GM21447 (cell line): ENCODE measurements at regions not wholly inside any gene's neighbourhood (a gene's known extent, or its start where the extent isn't known, plus 50 kb on each side); places are given as distances from the start of the nearest gene placed in this dataset.
"Not testable (repeated sequence)": the region's sequence is repeated elsewhere in the genome, so short reads cannot be mapped to it uniquely, and the experiment has no call there.

Experiments
- ATAC-seq: cut with Tn5 transposase; IDR thresholded peaks from one replicate; pipeline ENCODE4 v1.9.1; 2021; ENCODE audit not compliant: unreplicated experiment

DNA sequence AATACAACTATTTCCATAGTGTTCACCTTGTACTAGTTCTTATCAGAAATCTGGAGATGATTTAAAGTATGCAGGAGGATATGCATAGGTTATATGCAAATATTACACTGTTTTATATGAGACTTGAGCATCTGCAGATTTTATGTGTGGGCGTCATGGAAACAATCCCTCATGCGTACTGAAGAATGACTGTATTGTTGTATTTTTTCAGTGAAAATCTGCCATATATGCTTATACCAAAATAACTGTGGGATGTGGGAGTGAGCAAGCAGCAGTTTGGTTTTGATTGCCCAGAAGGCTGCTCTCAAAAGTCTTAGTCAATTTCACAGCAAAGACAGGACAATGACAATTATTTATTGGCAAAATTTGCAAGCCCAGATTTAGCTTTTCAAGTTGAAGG lies 238.8 kb upstream of the PCDH20 start:
- no peak for ATAC-seq

- ATAC-seq: no peak
Measured at GRCh38 chr13:61648547-61648946, 232.9 kb upstream of the PCDH20 start.

- ATAC-seq: no peak
Measured at GRCh38 chr13:61612192-61612591, 196.5 kb upstream of the PCDH20 start.

DNA sequence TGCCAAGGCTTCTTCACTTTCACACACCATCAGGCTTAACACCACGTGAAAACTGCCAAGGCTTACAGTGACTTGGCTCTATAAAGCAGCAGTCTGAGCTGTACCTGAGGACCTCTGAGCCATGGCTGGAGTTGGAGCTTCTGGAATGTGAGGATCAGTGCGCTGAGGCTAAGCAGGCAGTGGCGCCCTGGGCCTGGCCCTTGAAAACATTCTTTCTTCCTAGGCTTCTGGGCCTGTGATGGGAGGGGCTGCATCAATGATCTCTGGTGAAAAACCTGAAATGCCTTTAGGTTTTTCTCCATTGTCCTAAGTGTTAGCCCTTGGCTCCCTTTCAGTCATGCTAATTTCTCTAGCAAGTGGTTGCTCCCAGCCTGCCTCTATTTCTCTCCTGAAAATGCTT lies 192.5 kb upstream of the PCDH20 start:
- ATAC-seq: no peak

GRCh38 chr13:61600360-61601033 lies 184.8 kb upstream of the PCDH20 start:
- no peak for ATAC-seq

DNA sequence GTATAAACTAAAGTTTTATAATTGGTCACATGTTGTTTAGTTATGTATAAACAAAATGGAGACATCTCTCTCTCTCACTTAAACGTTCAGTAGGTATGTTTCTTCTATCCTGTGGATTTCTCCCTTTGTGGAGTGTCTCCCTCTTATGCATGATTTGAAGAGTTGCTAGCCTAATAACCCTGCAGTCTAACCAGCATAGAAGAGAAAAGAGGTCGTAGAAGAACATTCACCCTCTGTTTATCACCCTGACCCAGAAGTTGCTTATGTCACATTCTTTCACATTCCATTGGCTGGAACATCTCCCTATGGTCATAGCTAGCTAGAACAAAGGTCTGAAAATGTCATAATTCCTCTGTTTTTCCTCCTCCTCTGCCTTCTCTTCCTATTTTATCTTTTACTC lies 176.8 kb upstream of the PCDH20 start:
- no peak for ATAC-seq

- ATAC-seq: no peak
Measured at GRCh38 chr13:61575973-61576372, 160.3 kb upstream of the PCDH20 start.

GRCh38 chr13:61563645-61564044 lies 148.0 kb upstream of the PCDH20 start:
- ATAC-seq: no peak

DNA sequence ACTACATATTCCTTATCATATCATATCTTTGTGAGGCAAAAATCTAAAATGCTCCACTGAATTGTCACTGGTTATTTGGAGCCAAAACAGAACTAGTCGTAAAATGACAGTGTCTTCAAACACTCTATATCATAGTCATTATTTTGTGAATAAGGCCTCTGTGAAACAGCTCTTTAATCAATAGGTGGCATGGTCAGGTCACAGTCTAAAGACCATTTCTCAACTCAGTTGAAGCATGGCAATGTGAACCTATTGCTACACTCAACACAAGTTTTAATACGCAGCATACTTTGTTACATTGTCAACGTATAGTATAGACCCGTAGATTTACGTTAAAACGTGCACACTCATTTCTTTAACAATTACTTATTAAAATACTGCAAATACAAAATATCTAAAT lies 131.3 kb upstream of the PCDH20 start:
- ATAC-seq: no peak

- no peak for ATAC-seq
Measured at GRCh38 chr13:61546413-61546812, 130.8 kb upstream of the PCDH20 start.

GRCh38 chr13:61536433-61536832 lies 120.8 kb upstream of the PCDH20 start:
- no peak for ATAC-seq

- ATAC-seq: no peak
Measured at GRCh38 chr13:61531383-61532065, 115.9 kb upstream of the PCDH20 start.

DNA sequence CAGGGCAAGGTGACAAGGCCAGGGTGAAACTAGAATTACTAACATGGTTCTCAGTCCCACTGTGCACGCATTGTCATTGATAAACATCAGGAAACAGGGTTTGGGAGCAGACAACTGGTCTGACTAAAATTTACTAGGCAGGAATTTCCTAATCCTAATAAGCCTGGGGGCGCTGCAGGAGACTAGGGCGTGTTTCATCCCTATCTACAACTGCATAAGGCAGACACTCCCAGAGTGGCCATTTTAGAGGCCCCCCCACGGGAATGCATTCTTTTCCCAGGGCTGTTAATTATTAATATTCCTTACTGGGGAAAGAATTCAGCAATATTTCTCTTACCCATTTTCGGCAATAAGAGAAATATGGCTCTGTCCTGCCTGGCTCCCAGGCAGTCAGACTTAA lies 103.6 kb upstream of the PCDH20 start:
- not testable (repeated sequence) for ATAC-seq

GRCh38 chr13:61508936-61509335 lies 93.3 kb upstream of the PCDH20 start:
- no peak for ATAC-seq

DNA sequence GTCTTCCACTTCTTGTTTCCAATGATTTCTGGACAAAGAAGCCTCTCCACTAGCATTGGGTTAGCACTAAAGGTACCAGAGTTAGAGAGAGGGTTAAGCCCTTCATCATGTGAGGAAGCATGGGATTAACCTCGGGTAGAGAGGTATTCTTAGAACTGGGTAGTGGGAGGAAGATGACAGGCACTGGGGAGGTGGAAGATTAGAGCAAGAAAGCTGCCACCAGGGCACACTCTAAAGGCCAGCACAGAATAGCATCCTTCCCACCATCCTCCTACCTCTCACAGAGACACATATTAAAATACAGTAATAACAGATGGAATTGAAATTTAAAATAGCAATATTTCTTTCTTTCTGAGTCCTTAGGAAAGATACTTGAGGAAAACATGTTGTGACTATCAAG lies 84.5 kb upstream of the PCDH20 start:
- ATAC-seq: no peak

- ATAC-seq: no peak
Measured at GRCh38 chr13:61495648-61496047, 80.0 kb upstream of the PCDH20 start.

DNA sequence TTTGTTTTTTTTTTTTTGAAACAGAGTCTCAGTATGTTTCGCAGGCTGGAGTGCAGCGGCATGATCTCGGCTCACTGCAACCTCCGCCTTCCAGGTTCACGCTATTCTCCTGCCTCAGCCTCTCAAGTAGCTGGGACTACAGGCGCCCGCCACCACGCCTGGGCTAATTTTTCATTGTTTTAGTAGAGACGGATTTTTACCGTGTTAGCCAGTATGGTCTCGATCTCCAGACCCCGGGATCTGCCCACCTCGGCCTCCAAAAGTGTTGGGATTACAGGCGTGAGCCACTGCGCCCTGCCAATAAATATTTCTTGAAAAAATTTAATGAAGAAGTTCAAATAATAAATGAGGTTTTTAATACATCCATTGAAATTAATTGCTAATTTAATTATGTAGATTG lies 77.9 kb upstream of the PCDH20 start:
- ATAC-seq: not testable (repeated sequence)

DNA sequence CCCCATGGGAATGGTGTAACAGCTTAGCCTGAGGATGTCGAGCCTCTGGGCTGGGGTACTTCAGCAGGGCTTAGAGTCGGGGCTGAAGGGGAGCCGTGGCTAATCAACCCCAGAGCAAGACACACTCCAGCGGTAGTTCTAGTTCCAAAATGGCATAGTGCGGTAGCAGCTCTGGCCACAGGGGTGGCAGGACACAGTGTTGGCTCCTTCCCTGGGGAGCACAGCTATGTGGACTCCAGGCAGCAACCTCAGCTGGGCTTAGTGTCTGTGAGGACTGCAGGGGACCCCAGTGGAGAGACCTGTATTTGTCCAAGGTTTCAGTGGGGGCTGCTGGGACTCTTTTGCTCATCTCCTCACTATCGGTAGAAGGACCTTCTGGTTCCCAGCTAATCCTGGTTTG lies 70.8 kb upstream of the PCDH20 start:
- no peak for ATAC-seq

DNA sequence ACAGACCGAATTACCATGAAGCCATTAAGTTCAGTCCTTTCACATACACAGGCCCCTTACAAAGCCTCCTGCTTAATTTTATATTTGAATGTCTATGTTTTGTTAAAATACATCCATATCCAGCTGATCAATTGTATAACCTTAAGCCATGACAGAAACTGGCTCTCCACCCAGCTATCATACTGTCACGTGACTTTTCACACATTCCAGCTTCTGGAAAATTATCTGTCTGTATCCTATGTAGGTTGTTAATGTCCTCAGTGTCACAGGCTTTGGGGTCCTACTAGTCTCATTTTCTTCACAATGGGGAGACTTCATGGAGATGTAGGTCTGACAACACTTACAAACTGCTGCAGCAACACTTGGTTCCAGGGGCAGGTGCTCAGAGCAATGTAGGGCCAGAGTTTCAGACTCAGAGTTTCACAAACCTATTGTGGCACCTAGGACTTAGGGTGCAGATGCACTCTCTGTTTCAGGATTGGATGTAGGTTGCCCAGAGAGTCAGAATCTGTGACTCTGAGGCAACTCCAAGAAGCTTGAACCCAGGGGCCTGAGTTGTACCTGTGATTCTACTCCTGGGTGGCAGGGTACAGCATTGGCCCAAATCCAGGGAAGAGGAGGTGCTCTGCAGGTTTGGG lies 69.6 kb upstream of the PCDH20 start:
- ATAC-seq: no peak

DNA sequence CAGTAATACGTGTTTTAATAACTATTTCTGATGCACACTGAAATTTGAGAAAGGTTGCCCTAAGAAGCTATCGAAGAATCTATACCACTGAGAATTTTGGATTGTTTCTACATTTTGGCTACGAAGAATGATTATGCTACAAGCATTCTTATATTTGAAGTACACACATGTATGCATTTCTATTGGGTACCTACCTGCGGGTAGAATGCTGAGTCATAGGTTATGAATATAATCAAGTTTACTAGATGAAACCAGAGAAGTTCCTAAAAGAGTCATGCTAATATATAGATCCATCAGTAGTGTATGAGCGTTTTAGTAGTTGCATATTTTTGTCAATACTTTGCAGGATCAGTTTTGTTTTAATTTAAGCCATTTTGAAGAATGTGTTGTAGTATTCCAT lies 62.0 kb upstream of the PCDH20 start:
- no peak for ATAC-seq

- ATAC-seq: no peak
Measured at GRCh38 chr13:61470786-61471185, 55.1 kb upstream of the PCDH20 start.

DNA sequence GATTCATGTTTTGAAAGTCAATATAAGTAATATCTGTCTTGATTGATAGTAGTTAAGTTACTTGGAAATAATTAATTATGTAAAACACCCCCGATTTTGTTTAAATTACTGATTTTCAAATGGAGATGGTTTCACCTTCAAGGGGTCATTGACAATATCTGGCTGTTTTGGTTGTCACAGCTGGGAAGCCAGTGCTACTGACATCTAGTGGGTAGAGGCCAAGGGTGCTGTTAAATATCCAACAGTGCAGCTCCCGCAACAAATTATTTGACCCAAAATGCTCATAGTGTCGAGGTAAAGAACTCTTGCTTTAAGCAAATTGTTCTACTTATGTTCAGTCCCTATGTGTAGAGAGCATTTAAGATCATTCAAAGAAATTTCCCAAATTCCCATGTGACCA lies 50.6 kb upstream of the PCDH20 start:
- ATAC-seq: no peak
